Activated CD4-positive, alpha-beta T cell treated with anti-CD3 and anti-CD28 coated beads, Interleukin-2, Interleukin-4, amounts not matched to agents 100 ng/mL and 50 ng/mL, durations not matched to agents 16 hours and 8 hours (primary cell): ENCODE measurements at regions not wholly inside any gene's neighbourhood (a gene's known extent, or its start where the extent isn't known, plus 50 kb on each side); places are given as distances from the start of the nearest gene placed in this dataset.

Source experiments
- DNase-seq: peaks from one replicate; pipeline ENCODE4 v3.0.0-alpha.2; 2020; ENCODE audit warnings: low spot score

- DNase-seq: no peak
Measured at GRCh38 chr15:69951898-69952555, 145.7 kb downstream of the TLE3 start.

GRCh38 chr15:69953051-69953450, 144.7 kb downstream of the TLE3 start:
- DNase-seq: no peak

GRCh38 chr15:69953816-69954215, 143.9 kb downstream of the TLE3 start:
- no peak for DNase-seq

DNA sequence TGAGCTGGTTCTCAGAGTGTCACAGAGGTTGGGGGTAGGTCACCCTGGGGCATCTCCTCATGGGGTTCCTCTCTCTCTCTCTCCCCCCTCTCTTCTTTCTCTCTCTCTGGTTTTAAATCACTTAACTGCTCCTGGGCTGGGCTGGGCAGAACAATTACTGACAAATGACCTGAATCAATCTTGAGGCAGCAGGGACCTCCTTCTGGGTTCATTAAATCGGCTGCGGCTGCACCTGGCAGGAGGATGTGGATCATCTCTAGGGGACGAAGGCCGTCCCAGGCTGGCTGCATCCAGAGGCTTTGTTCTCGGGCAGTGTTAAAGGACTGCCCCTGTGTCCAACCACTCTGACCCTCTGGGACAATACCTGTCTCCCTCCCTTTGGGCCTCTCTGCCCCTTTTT, 143.1 kb downstream of the TLE3 start:
- no peak for DNase-seq

- DNase-seq: no peak
Measured at GRCh38 chr15:69955240-69955894, 142.3 kb downstream of the TLE3 start.

DNA sequence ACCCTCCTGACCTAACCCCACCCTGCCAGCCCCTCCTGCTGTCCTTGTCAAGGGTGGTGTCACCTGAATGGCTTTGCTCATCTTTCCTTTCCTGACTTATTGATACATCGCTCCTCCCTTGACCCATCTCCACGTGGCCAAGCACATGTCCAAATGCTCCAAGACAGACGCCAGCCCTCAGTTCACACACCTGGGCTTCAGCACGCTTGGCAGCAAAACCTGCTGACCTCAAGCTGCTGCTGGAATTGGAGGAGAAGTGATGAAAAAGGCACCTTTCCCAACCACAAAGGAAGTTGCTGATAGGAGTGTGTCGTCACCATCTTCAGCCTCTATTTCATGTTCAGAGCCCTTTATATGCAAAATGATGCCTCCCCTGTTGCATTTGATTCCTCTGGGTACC, 141.3 kb downstream of the TLE3 start:
- no peak for DNase-seq

DNA sequence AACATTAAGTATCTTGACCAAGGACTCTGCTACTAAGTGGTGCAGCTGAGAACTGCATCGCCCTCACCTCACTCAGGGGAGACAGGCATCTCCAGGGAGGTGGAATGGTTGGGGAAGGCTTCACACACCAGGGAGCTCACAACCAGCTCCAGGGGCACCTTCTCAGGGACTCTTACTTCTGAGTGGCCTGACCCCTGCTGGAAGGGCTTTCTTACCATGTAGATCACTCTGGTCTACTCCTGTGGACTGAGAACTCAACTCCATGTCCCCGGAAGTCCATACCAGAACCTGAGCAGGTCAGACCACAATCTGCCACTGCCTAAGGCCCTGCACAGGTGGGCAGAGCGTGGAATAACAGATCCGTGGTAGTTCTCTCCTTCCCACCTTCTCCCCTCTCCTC, 140.5 kb downstream of the TLE3 start:
- no peak for DNase-seq

DNA sequence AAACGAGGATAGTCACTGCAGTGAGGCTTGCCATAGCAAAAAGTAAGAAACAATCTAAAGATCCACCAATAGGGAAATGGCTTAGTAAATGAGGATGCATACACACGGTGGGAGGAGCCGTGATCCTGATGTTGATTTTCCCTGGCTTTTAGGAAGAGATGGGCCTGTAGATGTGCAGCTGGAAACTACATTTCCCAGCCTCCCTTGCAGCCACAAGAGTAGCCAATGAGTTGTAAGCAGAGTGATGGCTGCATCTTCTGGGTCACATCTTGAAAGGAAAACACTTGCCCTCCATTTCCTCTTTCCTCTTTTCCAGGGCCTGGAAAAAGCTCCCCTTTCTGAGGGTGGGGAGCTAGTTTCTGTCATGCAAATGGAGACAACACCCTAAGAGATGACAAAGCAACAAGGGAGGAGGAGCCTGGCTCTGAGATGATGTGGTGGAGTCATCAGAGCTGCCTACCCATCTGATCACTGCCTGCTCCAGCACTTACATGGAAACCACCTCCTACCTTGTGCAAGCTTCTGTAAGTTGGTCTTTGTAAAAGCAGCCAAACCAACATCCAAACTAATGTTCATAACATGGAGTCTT, 139.1 kb downstream of the TLE3 start:
- DNase-seq: no peak

GRCh38 chr15:69962561-69962960, 135.2 kb downstream of the TLE3 start:
- DNase-seq: no peak

- DNase-seq: no peak
Measured at GRCh38 chr15:69963385-69963784, 134.3 kb downstream of the TLE3 start.

DNA sequence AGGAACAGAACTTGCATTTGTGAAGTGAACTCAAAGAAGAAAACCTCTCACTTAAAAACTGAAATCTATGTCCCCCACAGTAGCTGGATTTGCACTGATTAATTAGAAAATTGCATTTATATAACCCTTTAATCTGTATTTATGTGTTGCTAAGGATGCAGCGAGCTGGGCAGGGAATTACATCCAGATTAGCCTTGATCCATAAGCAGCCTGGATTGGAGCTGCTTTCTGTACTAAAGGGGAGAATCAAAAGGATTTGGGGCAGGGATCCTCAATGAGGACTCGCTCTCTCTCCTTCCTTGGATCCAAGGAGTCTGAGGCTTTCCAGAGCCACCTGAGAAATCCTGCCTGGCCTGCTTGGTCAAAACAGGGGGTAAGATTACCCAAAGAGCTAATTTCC, 125.9 kb downstream of the TLE3 start:
- no peak for DNase-seq

- DNase-seq: no peak
Measured at GRCh38 chr15:69972436-69972835, 125.3 kb downstream of the TLE3 start.

DNA sequence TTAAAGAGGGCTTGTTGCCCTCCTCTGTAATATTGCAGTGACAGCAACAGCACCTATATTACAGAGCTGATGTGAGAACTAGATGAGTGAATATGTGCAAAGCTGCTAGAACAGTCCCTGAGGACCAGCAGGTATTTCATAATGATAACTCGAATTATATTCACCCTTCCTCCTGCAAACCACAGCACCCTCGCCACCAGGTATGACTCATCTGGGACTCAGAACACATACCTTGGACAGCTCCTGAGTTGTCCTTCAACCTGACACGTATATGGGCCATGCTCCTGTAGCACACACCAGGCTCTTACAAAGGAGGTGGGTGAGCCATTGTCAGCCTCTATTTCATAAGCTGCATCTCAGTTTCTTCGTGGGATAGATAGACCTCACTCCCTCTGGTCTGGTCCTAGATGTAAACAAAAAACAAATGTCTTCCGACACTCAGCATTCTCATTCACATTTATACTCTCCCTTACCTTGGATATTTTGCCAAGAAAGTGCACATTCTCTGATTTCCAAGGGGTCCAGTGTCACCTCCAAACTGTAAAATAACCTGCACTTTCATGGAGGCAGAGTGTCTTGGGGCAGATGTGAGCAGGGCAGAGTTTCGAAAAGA, 124.5 kb downstream of the TLE3 start:
- peak; percentile 50 for DNase-seq

- no peak for DNase-seq
Measured at GRCh38 chr15:69973880-69974279, 123.8 kb downstream of the TLE3 start.

DNA sequence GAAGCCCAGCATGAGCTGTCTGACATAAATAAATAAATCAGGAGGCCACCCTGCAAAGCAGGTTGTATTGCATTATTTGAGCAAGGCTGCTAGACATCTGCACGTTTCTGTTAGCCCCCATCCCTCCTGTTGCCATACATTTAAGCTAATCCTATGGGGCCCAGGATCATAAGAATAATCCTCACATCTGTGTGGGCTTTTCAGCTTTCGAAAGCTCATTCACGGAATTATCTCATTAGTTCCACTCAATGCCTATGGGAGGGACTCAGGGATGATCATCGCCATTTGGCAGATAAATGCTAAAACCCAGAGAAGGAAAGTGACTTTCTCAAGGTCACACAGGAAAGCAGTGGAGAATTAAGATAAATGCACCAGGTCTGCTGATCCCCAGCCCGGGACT, 123.4 kb downstream of the TLE3 start:
- no peak for DNase-seq

- peak; percentile 77 for DNase-seq
Measured at GRCh38 chr15:69976366-69976994, 121.2 kb downstream of the TLE3 start.

DNA sequence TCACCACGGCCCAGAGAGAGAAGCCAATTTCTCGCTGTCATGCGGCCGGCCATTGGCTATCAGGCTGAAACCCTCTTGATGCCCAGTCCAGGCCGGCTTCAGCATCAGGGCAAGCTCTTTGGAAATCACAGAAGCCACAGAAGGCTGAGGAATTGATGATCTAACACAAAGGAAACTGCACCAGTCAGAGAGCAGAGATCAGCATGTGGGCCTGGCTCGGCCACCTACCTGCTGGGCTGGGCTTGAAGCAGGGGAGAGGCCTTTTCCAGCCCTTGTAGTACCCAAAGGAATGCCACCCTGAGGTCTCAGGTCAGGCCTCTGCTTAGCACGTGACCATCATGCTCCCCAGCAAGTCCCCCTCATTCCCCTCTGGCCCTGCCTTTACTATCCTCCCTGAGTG, 119.1 kb downstream of the TLE3 start:
- DNase-seq: no peak

DNA sequence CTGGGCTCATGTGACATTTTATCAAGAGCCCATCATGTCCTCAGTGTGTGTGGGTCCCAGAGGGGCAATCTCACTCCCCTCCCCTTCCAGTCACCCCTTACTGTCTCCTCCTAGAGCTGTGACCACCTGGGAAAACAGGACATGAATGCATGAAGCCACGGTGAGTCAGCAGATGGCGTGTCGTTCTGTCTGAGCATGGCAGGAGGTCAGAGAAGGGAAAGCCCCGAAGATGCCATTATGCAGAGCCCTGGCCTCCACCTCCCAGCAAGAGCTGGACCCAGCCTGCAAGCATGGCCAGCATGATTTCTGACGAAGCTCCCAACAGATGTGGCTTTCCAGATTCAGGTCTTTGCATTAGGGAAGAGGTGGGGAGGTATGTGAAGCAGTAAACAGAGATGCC, 118.5 kb downstream of the TLE3 start:
- no peak for DNase-seq

DNA sequence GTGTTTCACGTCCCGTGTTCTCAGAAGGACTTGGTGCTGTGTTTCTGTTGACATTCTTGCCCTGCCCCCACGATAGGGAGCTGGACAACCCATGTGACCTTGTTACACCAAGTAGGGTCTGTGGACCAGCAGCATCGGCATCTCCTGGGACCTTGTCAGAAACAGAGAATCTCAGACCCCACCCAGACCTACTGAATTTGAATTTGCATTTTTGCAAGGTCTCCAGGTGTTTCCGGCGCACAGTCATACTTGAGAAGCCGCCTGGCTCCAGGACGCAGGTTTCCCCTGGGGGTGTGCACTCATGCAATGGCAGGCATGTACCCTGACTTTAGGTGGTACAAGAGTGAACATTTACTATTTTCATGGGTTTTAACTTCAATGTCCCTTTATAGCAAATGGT, 117.9 kb downstream of the TLE3 start:
- DNase-seq: no peak

DNA sequence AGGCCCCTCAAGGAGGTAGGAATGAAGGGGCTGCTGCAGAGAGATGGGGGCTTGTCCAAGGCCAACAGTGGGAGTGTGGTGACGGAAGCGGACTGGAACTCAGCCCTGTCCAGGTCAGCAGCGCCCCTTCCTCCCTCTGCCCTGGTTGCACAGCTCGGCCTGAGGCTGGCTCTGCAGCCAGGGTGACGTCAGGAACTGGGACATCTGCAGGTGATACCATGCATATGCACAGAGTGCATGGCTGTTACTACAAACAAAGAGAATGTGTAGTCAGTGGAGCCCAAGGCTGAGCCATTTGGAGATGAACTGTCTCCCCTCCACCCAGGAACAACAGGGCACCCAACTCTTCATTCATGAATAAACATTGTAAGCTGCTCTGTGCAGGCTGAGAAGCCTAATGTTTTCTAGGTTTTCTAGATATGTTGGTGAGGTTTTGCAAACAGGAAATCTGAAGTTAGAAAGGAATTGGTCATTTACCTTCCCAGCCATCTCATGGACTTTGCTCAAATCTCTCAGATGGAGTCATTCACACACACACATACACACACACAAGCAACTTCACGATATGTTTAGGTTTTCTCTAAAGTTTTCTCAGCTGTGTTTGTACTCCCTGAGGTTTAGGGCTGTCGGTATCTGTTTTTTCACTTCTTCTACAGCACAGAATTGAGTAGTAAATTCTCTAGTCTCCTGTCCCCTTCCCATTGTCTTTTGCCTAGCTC, 117.2 kb downstream of the TLE3 start:
- no peak for DNase-seq

DNA sequence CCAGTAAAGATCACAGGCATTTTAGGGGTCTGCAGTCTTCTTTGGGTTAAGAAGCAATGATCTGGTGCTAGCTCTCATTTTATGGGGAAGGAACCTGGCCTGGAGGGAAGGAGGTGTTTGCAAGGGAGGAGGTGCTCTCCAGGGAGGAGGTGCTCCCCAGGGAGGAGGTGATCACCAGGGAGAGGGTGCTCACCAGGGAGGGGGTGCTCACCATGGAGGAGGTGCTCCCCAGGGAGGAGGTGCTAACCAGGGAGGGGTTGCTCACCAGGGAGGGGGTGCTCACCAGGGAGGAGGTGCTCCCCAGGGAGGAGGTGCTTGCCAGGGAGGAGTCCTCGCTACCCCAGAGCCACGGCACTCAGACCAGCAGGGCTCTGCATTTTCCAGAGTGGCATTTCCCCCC, 115.7 kb downstream of the TLE3 start:
- no peak for DNase-seq

DNA sequence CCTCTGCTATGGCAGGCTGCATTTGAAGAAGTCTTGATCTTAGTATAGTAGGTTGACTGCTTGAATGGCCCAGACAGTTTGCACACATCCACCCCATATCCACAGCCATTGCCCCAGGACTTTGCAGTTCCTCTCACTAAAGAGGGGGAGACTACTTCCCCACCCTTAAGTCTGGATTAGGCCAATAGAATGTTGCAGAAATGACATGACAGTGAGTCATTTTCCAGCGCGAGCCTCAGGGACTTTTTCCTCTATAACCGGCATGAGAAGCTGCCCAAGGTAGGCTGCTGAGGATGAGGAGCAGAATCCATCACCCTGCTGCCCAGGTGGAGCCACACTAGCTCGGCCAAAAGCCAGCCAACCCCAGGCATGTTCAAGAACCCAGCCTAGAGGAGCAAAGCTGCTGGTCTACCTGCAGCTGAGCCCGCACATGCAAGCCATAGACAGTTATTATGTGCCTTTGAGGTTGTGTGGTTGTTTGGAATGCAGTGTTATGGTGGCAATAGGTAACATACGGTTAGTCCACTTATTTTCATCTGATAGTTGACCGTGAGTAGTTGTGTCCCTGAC, 113.9 kb downstream of the TLE3 start:
- no peak for DNase-seq
